Activated CD8-positive, alpha-beta T cell treated with anti-CD3 and anti-CD28 coated beads, Interleukin-2, amount 10 ng/mL, durations not matched to agents 7 days and 5 days (primary cell): ENCODE measurements at regions not wholly inside any gene's neighbourhood (a gene's known extent, or its start where the extent isn't known, plus 50 kb on each side); places are given as distances from the start of the nearest gene placed in this dataset.
"Not testable (repeated sequence)": the region's sequence is repeated elsewhere in the genome, so short reads cannot be mapped to it uniquely, and the experiment has no call there.

Experiments used
- ATAC-seq: fragments of 150-1000 bp; cut with Tn5 transposase; one replicate; pipeline ENCODE4 v1.10.0; 2021; ENCODE audit warnings: moderate library complexity
- CTCF ChIA-PET: fragments of 350-600 bp; sonication (Branson Sonifier 250); formaldehyde crosslinking; loops from one replicate; lab custom pipeline; 2021; ENCODE audit warnings: antibody characterized with exemption; lab: Charles Lee
- POLR2A ChIA-PET: fragments of 350-600 bp; sonication (Branson Sonifier 250); formaldehyde crosslinking; loops from one replicate; lab custom pipeline; 2021; ENCODE audit warnings: antibody characterized with exemption; lab: Charles Lee
- DNase-seq: peaks from one replicate; pipeline ENCODE4 v3.0.0-alpha.2; 2020
- H3K27ac Mint-ChIP-seq: one replicate; pipeline ENCODE4 v1.8.0; 2021; ENCODE audit warnings: mild to moderate bottlenecking, mixed read lengths
- H3K27me3 Mint-ChIP-seq: one replicate; pipeline ENCODE4 v1.8.0; 2021; ENCODE audit warnings: low read depth, mixed read lengths
- H3K36me3 Mint-ChIP-seq: one replicate; pipeline ENCODE4 v1.8.0; 2021; ENCODE audit warnings: low read depth, mixed read lengths
- H3K4me1 Mint-ChIP-seq: one replicate; pipeline ENCODE4 v1.8.0; 2021; ENCODE audit warnings: low read depth, mixed read lengths
- H3K4me3 Mint-ChIP-seq: one replicate; pipeline ENCODE4 v1.8.0; 2021; ENCODE audit warnings: mild to moderate bottlenecking, mixed read lengths
- H3K9me3 Mint-ChIP-seq: one replicate; pipeline ENCODE4 v1.8.0; 2022; ENCODE audit warnings: mixed read lengths; ENCODE audit not compliant: insufficient read depth

DNA sequence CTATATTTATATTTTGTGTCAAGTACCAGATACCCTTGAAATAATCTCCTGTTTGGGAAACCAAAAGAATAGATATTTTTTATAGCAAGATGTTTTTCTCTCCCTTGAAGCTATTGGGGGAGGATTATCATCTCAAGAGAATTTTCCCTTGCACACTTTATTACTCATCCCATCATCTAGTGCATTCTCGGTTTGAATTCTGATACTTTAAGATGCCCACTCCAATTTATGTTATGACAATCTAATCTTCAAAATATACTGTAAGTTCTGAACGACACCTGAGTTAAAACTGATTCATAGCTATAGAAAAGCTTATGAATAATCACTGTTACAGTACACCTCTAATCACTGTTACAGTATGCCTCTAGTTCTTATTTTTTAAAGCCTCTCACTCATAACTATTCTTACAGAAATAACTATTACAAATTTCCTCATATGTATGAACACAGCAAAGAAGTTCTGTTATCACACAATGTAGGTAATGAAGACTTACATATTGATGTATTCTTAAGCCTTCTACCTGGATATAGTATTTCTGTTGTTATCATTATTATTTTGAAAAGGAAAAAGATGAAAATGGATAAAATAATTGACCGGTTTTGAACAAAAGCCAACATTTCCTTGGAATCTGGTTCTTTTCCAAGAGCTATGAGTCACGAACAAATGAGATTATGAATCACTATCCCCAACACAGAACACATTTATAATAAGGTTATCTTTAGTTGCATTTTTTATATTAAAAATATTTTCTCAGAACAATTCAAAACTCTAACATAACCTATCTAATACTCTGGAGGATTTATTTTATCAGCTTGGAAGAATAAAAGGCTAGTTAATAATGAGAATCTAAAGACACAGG, 72.3 kb upstream of the FAM13C start:
- H3K4me1 Mint-ChIP-seq, result no peaks in the 10 kb centered on the region
- CTCF ChIA-PET, result no interaction called here
- no peaks in the 10 kb centered on the region for H3K27me3 Mint-ChIP-seq
- POLR2A ChIA-PET, result no interaction called here
- H3K36me3 Mint-ChIP-seq, result no peaks in the 10 kb centered on the region
- no peak overlapping the region for H3K27ac Mint-ChIP-seq
- no peak for ATAC-seq
- H3K9me3 Mint-ChIP-seq, result no peaks in the 10 kb centered on the region
- no peak overlapping the region for H3K4me3 Mint-ChIP-seq
- DNase-seq, result no peak

DNA sequence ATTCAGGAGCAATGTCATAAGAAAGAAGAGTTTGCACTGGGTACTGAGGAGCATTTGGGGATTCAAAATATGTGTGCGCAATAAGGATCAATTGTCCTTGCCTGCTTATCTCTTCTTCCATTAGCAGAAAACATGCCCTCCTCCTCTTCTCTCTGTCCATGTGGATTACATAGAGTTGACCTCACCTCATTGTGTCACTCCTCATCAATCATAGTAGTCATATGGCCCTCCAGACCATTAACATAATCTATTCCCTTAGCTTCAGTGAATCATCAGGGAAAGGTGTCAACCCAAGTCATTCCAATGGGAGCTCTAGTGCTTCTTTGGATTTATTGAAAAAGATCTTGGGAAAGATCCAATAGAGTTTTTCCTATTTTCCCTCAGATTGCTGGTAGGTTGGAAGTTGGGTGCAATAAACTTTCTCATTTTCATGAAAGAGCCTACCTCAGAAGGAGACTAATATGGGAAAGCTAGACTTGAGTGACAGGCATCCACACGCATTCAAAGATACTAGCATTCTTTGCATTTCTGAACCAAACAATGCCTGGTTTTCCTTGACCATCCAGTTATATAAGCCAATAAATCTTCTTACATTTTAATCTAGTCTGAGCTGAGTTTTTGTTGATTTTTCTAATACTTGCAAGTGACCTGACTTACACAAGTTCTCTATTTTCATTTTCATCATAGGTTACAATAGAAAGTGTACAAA, 71.5 kb upstream of the FAM13C start:
- POLR2A ChIA-PET, result no interaction called here

DNA sequence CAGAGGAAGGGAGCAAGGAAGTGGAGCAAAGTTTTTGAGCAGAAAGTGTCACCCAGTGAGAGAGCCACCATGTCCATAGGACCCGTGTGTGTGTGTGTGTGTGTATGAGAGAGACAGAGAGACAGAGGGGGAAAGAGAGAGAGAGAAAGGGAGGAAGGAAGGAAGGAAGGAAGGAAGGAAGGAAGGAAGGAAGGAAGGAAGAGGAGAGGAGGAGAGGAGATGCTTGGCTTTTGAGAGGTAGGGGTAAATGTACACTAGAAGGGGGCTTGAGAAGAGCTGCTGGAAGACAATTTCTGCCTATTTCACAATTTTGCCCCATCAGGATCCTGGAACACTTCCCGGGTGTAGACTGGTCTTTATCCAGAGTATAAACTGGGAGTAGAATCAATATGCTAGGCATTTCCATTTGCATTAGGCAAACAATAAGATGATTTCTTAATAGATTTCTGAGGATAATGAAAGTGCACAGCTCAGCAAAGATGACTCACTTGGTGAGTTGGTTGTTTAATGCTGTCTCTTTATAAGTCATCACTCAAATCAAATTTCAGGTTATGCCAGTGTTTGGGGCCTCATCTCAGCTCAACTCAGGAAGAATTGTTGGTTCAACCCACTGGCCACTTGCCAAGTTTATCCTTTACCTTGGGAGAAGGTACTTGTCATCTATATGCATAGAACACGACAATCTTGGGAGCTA, 70.0 kb upstream of the FAM13C start:
- H3K4me1 Mint-ChIP-seq, result no peaks in the 10 kb centered on the region
- no peak for ATAC-seq
- H3K27me3 Mint-ChIP-seq, result no peaks in the 10 kb centered on the region
- ChIA-PET POLR2A (no interaction called here), CTCF (no interaction called here)
- DNase-seq, result no peak
- no peaks in the 10 kb centered on the region for H3K9me3 Mint-ChIP-seq
- no peak overlapping the region for H3K27ac Mint-ChIP-seq
- no peaks in the 10 kb centered on the region for H3K36me3 Mint-ChIP-seq
- H3K4me3 Mint-ChIP-seq, result no peak overlapping the region

More for the DNA sequence above, 71.5 kb upstream of the FAM13C start:
- no peak for DNase-seq
- no peaks in the 10 kb centered on the region for H3K4me1 Mint-ChIP-seq
- H3K27ac Mint-ChIP-seq, result no peak overlapping the region
- CTCF ChIA-PET, result no interaction called here
- H3K27me3 Mint-ChIP-seq, result no peaks in the 10 kb centered on the region
- no peak overlapping the region for H3K4me3 Mint-ChIP-seq
- H3K9me3 Mint-ChIP-seq, result no peaks in the 10 kb centered on the region
- H3K36me3 Mint-ChIP-seq, result no peaks in the 10 kb centered on the region
- ATAC-seq, result no peak

DNA sequence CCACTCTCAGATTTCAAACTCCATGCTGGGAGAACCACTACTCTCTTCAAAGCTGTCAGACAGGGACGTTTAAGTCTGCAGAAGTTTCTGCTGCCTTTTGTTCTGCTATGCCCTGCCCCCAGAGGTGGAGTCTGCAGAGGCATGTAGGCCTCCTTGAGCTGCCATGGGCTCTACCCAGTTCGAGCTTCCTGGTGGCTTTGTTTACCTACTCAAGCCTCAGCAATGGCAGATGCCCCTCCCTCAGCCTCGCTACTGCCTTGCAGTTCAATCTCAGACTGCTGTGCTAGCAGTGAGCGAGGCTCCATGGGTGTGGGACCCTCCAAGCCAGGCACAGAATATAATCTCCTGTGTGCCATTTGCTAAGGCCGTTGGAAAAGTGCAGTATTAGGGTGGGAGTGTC, 51.4 kb upstream of the FAM13C start:
- CTCF ChIA-PET, ATAC-seq, H3K4me1 Mint-ChIP-seq, H3K36me3 Mint-ChIP-seq, H3K27ac Mint-ChIP-seq, H3K27me3 Mint-ChIP-seq, H3K4me3 Mint-ChIP-seq, POLR2A ChIA-PET, H3K9me3 Mint-ChIP-seq, DNase-seq: not testable (repeated sequence)
